Panc1 (cell line): ENCODE measurements at regions not wholly inside any gene's neighbourhood (a gene's known extent, or its start where the extent isn't known, plus 50 kb on each side); places are given as distances from the start of the nearest gene placed in this dataset.

Source experiments
- ATAC-seq: fragments of 200-7000 bp; cut with Tn5 transposase; 2 replicates; pipeline ENCODE4 v1.9.1; 2020; ENCODE audit warnings: mild to moderate bottlenecking, moderate library complexity
- BruUV-seq: library from RNA; stranded (reverse); fragments of 400-500 nt; replicated peaks from 2 replicates; lab custom pipeline; 2021; lab: Mats Ljungman, UMichigan
- CTCF ChIA-PET: fragments of 300-600 bp; sonication (Branson Sonifier 250); formaldehyde crosslinking; loops from one replicate; lab custom pipeline; 2022; ENCODE audit warnings: antibody characterized with exemption; lab: Charles Lee
- POLR2A ChIA-PET: fragments of 300-600 bp; sonication (Branson Sonifier 250); formaldehyde crosslinking; loops from one replicate; lab custom pipeline; 2022; ENCODE audit warnings: antibody characterized with exemption; lab: Charles Lee
- DNase-seq: peaks from one replicate; pipeline ENCODE4 v3.0.0-alpha.2; 2010; ENCODE audit warnings: low read depth, low spot score
- H3K27ac ChIP-seq: 2 replicates; pipeline ENCODE4 v1.5.1; 2011; ENCODE audit warnings: mild to moderate bottlenecking, low read length, inconsistent platforms
- H3K27me3 ChIP-seq: fragments of 200-500 bp; sonication (Bioruptor generic); 2 replicates; pipeline ENCODE4 v1.6.0; 2014; ENCODE audit warnings: low read length, inconsistent platforms; ENCODE audit not compliant: control insufficient read depth, insufficient read depth
- H3K36me3 ChIP-seq: fragments of 200-500 bp; sonication (Bioruptor generic); 2 replicates; pipeline ENCODE4 v1.5.1; 2014; ENCODE audit warnings: inconsistent platforms, mild to moderate bottlenecking, low read length, moderate library complexity; ENCODE audit not compliant: control insufficient read depth, insufficient read depth
- H3K4me1 ChIP-seq: 2 replicates; pipeline ENCODE4 v1.5.1; 2011; ENCODE audit warnings: inconsistent platforms, mild to moderate bottlenecking, low read length, moderate library complexity; ENCODE audit not compliant: control insufficient read depth, insufficient read depth
- H3K4me3 ChIP-seq, 2 experiments: 2 replicates each; pipeline ENCODE4 v1.5.1; 2011 to 2012; ENCODE audit warnings: low read depth in 2 of 2, low read length in 2 of 2, mild to moderate bottlenecking in 2 of 2, inconsistent platforms in 1 of 2, moderate library complexity in 1 of 2
- H3K9me3 ChIP-seq: fragments of 200-500 bp; sonication (Bioruptor generic); 2 replicates; pipeline ENCODE4 v1.5.1; 2014; ENCODE audit warnings: low read depth, mild to moderate bottlenecking, inconsistent platforms, low read length, moderate library complexity; ENCODE audit not compliant: control insufficient read depth, insufficient read depth
- POLR2AphosphoS5 ChIP-seq: IDR thresholded peaks from 2 replicates; pipeline ENCODE4 v1.6.1; 2012; ENCODE audit warnings: mild to moderate bottlenecking, low read depth, low read length, moderate library complexity
- REST ChIP-seq, 2 experiments: IDR thresholded peaks; 2 replicates each; pipeline ENCODE4 v1.6.1; 2011 to 2012; ENCODE audit warnings: low read depth in 2 of 2, control low read depth in 1 of 2, low read length in 1 of 2, mild to moderate bottlenecking in 1 of 2, moderate library complexity in 1 of 2; ENCODE audit not compliant: insufficient read depth in 1 of 2
- SIN3A ChIP-seq: IDR thresholded peaks from 2 replicates; pipeline ENCODE4 v1.6.1; 2012; ENCODE audit warnings: low read depth, mild to moderate bottlenecking, low read length, moderate library complexity, borderline replicate concordance; ENCODE audit not compliant: insufficient read depth
- TCF7L2 ChIP-seq: IDR thresholded peaks from 2 replicates; pipeline ENCODE4 v1.6.1; 2011; ENCODE audit warnings: mild to moderate bottlenecking, low read depth, low read length, inconsistent platforms
- in situ Hi-C: cut with HindIII; loops from 2 replicates; pipeline ENCODE4 v1.10.0; 2016; ENCODE audit warnings: low sequenced_read_pairs, low pct_unique_long_range_greater_than_20kb
- intact Hi-C: fragments of 100-400 bp; cut with micrococcal nuclease; formaldehyde crosslinking; loops from one replicate; pipeline ENCODE4 v1.10.0; 2022; ENCODE audit not compliant: unreplicated experiment
- TF ChIP-seq, protein P1 (sequence below): fragments of 450-650 bp; IDR thresholded peaks from 2 replicates; pipeline ENCODE4 v1.5.1; 2017; ENCODE audit warnings: mild to moderate bottlenecking

DNA sequence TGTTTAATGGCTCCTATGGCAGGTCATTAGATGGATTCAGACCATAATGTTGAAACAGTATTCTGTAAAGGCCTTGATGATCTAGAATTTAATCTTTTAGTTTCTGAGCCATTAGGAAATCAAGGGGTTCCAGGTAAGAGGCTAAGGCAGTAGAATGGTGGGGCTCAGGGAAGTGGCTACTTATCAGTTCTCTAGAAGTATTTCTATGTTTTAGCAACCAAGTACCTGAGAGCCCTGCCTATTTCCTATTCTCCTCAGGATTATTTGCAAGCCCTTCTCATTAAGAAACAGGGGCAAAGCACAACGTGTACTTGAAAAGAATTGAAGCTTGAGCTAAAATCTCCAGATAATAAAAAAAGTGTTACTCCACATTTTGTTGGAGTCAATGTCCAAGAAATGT is 646.5 kb downstream of the RNF144B start:
- TF ChIP-seq SIN3A (no peak), TCF7L2 (no peak)
- Histone ChIP-seq H3K27me3 (no peaks in the 10 kb centered on the region), H3K4me1 (no peaks in the 10 kb centered on the region), H3K36me3 (no peaks in the 10 kb centered on the region), H3K4me3 (no peak overlapping the region), H3K27ac (no peak overlapping the region), H3K9me3 (no peaks in the 10 kb centered on the region)
- CTCF ChIA-PET, result no interaction called here
- BruUV-seq, result no TSS peak
- DNase-seq (no peak), ATAC-seq (no peak)
- in situ Hi-C loops (no loop called here), intact Hi-C loops (no loop called here)
- POLR2A ChIA-PET, result no interaction called here

GRCh38 chr6:19034986-19035385 is 647.8 kb downstream of the RNF144B start:
- ATAC-seq (no peak), DNase-seq (no peak)
- in situ Hi-C loops (no loop called here), intact Hi-C loops (no loop called here)
- TF ChIP-seq SIN3A (no peak), TCF7L2 (no peak), POLR2AphosphoS5 (no peak), REST (IDR thresholded peaks at IDR 0.05; ENCODE audit: insufficient read depth in 1 of 2, low read depth in 2 of 2, low read length in 1 of 2) (no peak)
- ChIA-PET POLR2A (interaction anchor here (0.6 to 0.7 kb wide), 2 partner anchors 10 to 66 kb away, joined by 3 to 4 read pairs; no protein-coding TSS in a partner anchor), CTCF (interaction anchor here (0.5 to 0.7 kb wide), 2 partner anchors 222 to 711 kb away, joined by 4 read pairs; no protein-coding TSS in a partner anchor)
- Histone ChIP-seq H3K9me3 (no peaks in the 10 kb centered on the region), H3K27me3 (no peaks in the 10 kb centered on the region), H3K4me1 (no peaks in the 10 kb centered on the region), H3K4me3 (no peak overlapping the region), H3K27ac (no peak overlapping the region), H3K36me3 (no peaks in the 10 kb centered on the region)
- BruUV-seq, result no TSS peak

GRCh38 chr6:19035461-19036195 is 648.5 kb downstream of the RNF144B start:
- ChIA-PET POLR2A (interaction anchor here (0.6 to 0.7 kb wide), 2 partner anchors 9 to 65 kb away, joined by 3 to 4 read pairs; no protein-coding TSS in a partner anchor), CTCF (interaction anchor here (0.7 kb wide), 1 partner anchor 222 kb away, joined by 4 read pairs; no protein-coding TSS in a partner anchor)
- intact Hi-C loops, result no loop called here
- no peak for ATAC-seq
- in situ Hi-C loops, result no loop called here
- Histone ChIP-seq H3K27me3 (no peaks in the 10 kb centered on the region), H3K9me3 (no peaks in the 10 kb centered on the region), H3K4me3 (no peak overlapping the region), H3K4me1 (no peaks in the 10 kb centered on the region), H3K27ac (no peak overlapping the region), H3K36me3 (no peaks in the 10 kb centered on the region)
- TF ChIP-seq SIN3A, result no peak
- TF ChIP-seq, protein P1, sequence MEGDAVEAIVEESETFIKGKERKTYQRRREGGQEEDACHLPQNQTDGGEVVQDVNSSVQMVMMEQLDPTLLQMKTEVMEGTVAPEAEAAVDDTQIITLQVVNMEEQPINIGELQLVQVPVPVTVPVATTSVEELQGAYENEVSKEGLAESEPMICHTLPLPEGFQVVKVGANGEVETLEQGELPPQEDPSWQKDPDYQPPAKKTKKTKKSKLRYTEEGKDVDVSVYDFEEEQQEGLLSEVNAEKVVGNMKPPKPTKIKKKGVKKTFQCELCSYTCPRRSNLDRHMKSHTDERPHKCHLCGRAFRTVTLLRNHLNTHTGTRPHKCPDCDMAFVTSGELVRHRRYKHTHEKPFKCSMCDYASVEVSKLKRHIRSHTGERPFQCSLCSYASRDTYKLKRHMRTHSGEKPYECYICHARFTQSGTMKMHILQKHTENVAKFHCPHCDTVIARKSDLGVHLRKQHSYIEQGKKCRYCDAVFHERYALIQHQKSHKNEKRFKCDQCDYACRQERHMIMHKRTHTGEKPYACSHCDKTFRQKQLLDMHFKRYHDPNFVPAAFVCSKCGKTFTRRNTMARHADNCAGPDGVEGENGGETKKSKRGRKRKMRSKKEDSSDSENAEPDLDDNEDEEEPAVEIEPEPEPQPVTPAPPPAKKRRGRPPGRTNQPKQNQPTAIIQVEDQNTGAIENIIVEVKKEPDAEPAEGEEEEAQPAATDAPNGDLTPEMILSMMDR, result no peak
- TF ChIP-seq REST (IDR thresholded peaks at IDR 0.05; ENCODE audit: insufficient read depth in 1 of 2, low read depth in 2 of 2, low read length in 1 of 2), result no peak
- no peak for TF ChIP-seq POLR2AphosphoS5
- TF ChIP-seq TCF7L2, result no peak
- DNase-seq, result no peak
- no TSS peak for BruUV-seq
